Forelimb muscle (tissue), 1 donor: ENCODE measurements at regions not wholly inside any gene's neighbourhood (a gene's known extent, or its start where the extent isn't known, plus 50 kb on each side); places are given as distances from the start of the nearest gene placed in this dataset.
"Not testable (repeated sequence)": the region's sequence is repeated elsewhere in the genome, so short reads cannot be mapped to it uniquely, and the experiment has no call there.

Experiments
- DNase-seq: peaks from one replicate; pipeline ENCODE4 v3.0.0-alpha.2; 2013; ENCODE audit warnings: low read depth

GRCh38 chrX:140065961-140066662 lies 100.8 kb upstream of the CXorf66 start:
- no peak for DNase-seq

GRCh38 chrX:140064993-140065392 lies 99.7 kb upstream of the CXorf66 start:
- DNase-seq = no peak

- peak; percentile 24 for DNase-seq
Observed at GRCh38 chrX:140057001-140057411, 91.7 kb upstream of the CXorf66 start.

GRCh38 chrX:140053846-140054245 lies 88.5 kb upstream of the CXorf66 start:
- DNase-seq = no peak

- no peak for DNase-seq
Observed at GRCh38 chrX:140050906-140051305, 85.6 kb upstream of the CXorf66 start.

GRCh38 chrX:140040386-140040785 lies 75.1 kb upstream of the CXorf66 start:
- no peak for DNase-seq

GRCh38 chrX:140038842-140039241 lies 73.5 kb upstream of the CXorf66 start:
- DNase-seq = no peak

GRCh38 chrX:140034916-140035315 lies 69.6 kb upstream of the CXorf66 start:
- no peak for DNase-seq

- no peak for DNase-seq
Observed at GRCh38 chrX:140022482-140022881, 57.2 kb upstream of the CXorf66 start.

GRCh38 chrX:140019134-140019533 lies 53.8 kb upstream of the CXorf66 start:
- DNase-seq = not testable (repeated sequence)
